AG04450 (cell line): ENCODE measurements at regions not wholly inside any gene's neighbourhood (a gene's known extent, or its start where the extent isn't known, plus 50 kb on each side); places are given as distances from the start of the nearest gene placed in this dataset.

Source experiments
- CTCF ChIA-PET: fragments of 300-600, 350-600 bp; formaldehyde crosslinking; extraction: SDS; loops from one replicate; lab custom pipeline; 2022; ENCODE audit warnings: antibody characterized with exemption, inconsistent platforms; lab: Charles Lee
- POLR2A ChIA-PET: fragments of 350-600 bp; formaldehyde crosslinking; extraction: SDS; loops from one replicate; lab custom pipeline; 2021; ENCODE audit warnings: antibody characterized with exemption, inconsistent platforms; lab: Yijun Ruan, JAX
- DNase-seq: peaks from one replicate; pipeline ENCODE4 v3.0.0-alpha.2; 2011; ENCODE audit warnings: low read depth, low spot score
- H3K27ac ChIP-seq: one replicate; pipeline ENCODE4 v1.5.1; 2012; ENCODE audit warnings: low read depth, low read length, control low read depth
- H3K27me3 ChIP-seq: one replicate; pipeline ENCODE4 v1.6.0; 2012; ENCODE audit warnings: low read length; ENCODE audit not compliant: control insufficient read depth, insufficient read depth
- H3K4me3 ChIP-seq: 2 replicates; pipeline ENCODE4 v1.5.1; 2011; ENCODE audit warnings: mild to moderate bottlenecking, low read depth, low read length, control low read depth
- H3K9me3 ChIP-seq: 2 replicates; pipeline ENCODE4 v1.5.1; 2012; ENCODE audit warnings: low read length; ENCODE audit not compliant: control insufficient read depth, insufficient read depth
- CTCF ChIP-seq: IDR thresholded peaks from 2 replicates; pipeline ENCODE4 v1.5.1; 2011; ENCODE audit warnings: low read depth, low read length, control low read depth, inconsistent platforms

DNA sequence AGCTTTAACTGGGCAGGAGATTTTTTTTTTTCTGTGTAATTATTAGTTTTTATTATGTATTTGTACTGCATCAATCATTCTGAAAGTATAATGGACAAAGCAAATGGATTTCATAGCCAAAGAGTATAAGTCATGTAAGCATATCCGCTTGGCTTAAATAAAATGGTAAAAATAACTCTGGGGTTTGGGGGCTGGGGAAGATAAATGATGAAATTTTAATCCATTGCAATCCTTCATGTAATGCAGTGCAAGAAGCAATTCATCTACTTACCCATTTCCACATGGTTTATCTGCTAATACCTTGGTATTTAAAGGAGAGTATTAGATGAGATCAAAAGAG is 781.4 kb downstream of the QKI start:
- peaks cover 26% of the 10 kb centered on the region for H3K9me3 ChIP-seq
- DNase-seq, result no peak
- H3K4me3 ChIP-seq, result no peak overlapping the region
- no peak for TF ChIP-seq CTCF
- ChIA-PET CTCF (no interaction called here), POLR2A (no interaction called here)
- H3K27ac ChIP-seq, result no peak overlapping the region
- no peaks in the 10 kb centered on the region for H3K27me3 ChIP-seq

GRCh38 chr6:164195278-164195941 is 780.9 kb downstream of the QKI start:
- ChIA-PET POLR2A (no interaction called here), CTCF (no interaction called here)
- Histone ChIP-seq H3K4me3 (no peak overlapping the region), H3K27ac (no peak overlapping the region), H3K27me3 (no peaks in the 10 kb centered on the region), H3K9me3 (peaks cover 26% of the 10 kb centered on the region; the same call in 1 of the 2 replicates)
- DNase-seq, result no peak
- TF ChIP-seq CTCF, result no peak

- CTCF ChIA-PET, result no interaction called here
- Histone ChIP-seq H3K27me3 (no peaks in the 10 kb centered on the region), H3K27ac (no peak overlapping the region), H3K4me3 (no peak overlapping the region), H3K9me3 (peaks cover 25% of the 10 kb centered on the region; the same call in 1 of the 2 replicates)
- POLR2A ChIA-PET, result no interaction called here
- no peak for TF ChIP-seq CTCF
- DNase-seq, result no peak
Measured at GRCh38 chr6:164188861-164189260, 774.3 kb downstream of the QKI start.

- no peak for DNase-seq
- Histone ChIP-seq H3K27ac (no peak overlapping the region), H3K27me3 (no peaks in the 10 kb centered on the region), H3K9me3 (peaks cover 31% of the 10 kb centered on the region), H3K4me3 (no peak overlapping the region)
- ChIA-PET POLR2A (no interaction called here), CTCF (no interaction called here)
- TF ChIP-seq CTCF, result no peak
Measured at GRCh38 chr6:164185471-164185871, 771.0 kb downstream of the QKI start.

DNA sequence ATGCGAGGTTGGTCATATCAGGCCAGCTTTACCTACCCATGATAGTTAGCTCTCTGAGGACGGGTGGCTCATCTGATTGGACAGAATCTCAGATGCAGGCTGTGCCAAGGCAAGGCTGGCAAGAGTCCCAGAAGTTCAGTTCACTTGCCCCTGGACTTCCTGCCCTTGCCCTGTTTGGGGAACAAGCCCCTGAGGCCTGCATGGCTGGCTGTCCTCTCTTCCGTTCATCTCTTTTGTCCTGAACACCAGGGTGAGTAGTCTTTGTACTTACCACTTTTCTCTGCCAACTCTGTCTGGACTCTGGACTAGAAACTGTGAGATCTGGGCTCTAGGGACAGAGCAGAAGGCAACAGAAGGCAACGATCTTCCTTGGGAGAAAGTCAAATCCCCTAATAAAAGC is 769.9 kb downstream of the QKI start:
- no peak for DNase-seq
- no peak overlapping the region for H3K4me3 ChIP-seq
- no peak for TF ChIP-seq CTCF
- H3K9me3 ChIP-seq, result peaks cover 37% of the 10 kb centered on the region
- ChIA-PET CTCF (no interaction called here), POLR2A (no interaction called here)
- no peaks in the 10 kb centered on the region for H3K27me3 ChIP-seq
- H3K27ac ChIP-seq, result no peak overlapping the region
